PC-3 (cell line): ENCODE measurements at regions not wholly inside any gene's neighbourhood (a gene's known extent, or its start where the extent isn't known, plus 50 kb on each side); places are given as distances from the start of the nearest gene placed in this dataset.
A peak's percentile ranks its signal among the peaks of the same experiment; 100 is the strongest.

Experiments
- ATAC-seq: fragments of 200-7000 bp; cut with Tn5 transposase; 2 replicates; pipeline ENCODE4 v1.9.1; 2020; ENCODE audit warnings: mild to moderate bottlenecking, moderate library complexity
- BruUV-seq: library from RNA; stranded (reverse); fragments of 400-500 nt; replicated peaks from 2 replicates; lab custom pipeline; 2021; lab: Mats Ljungman, UMichigan
- CTCF ChIA-PET: fragments of 300-600 bp; sonication (Branson Sonifier 250); formaldehyde crosslinking; loops from one replicate; lab custom pipeline; 2022; ENCODE audit warnings: antibody characterized with exemption; lab: Charles Lee
- POLR2A ChIA-PET: fragments of 300-600 bp; sonication (Branson Sonifier 250); formaldehyde crosslinking; loops from one replicate; lab custom pipeline; 2022; ENCODE audit warnings: antibody characterized with exemption; ENCODE audit not compliant: unreplicated experiment; lab: Charles Lee
- DNase-seq: peaks from one replicate; pipeline ENCODE4 v3.0.0-alpha.2; 2015
- H2AFZ ChIP-seq: fragments of 300-600 bp; sonication (generic); 2 replicates; pipeline ENCODE4 v1.6.0; 2016; ENCODE audit warnings: antibody characterized with exemption, low read length
- H3F3A ChIP-seq: fragments of 300-600 bp; sonication (generic); one replicate; pipeline ENCODE4 v1.6.0; 2017; ENCODE audit warnings: antibody characterized with exemption, low read length, control low read depth, mild to moderate bottlenecking; ENCODE audit not compliant: unreplicated experiment
- H3K27ac ChIP-seq: fragments of 300-600 bp; sonication (generic); 2 replicates; pipeline ENCODE4 v1.5.1; 2016; ENCODE audit warnings: mild to moderate bottlenecking, low read length
- H3K27me3 ChIP-seq: fragments of 300-600 bp; sonication (generic); 2 replicates; pipeline ENCODE4 v1.6.1; 2016; ENCODE audit warnings: low read length, mixed read lengths
- H3K36me3 ChIP-seq: fragments of 300-600 bp; sonication (generic); 2 replicates; pipeline ENCODE4 v1.6.1; 2016; ENCODE audit warnings: low read depth, mixed run types, low read length, mixed read lengths
- H3K4me1 ChIP-seq: fragments of 300-600 bp; sonication (generic); 2 replicates; pipeline ENCODE4 v1.5.1; 2016; ENCODE audit warnings: low read length; ENCODE audit not compliant: insufficient read depth
- H3K4me2 ChIP-seq: fragments of 300-600 bp; sonication (generic); 2 replicates; pipeline ENCODE4 v1.6.0; 2016; ENCODE audit warnings: low read length
- H3K4me3 ChIP-seq: fragments of 300-600 bp; sonication (generic); 2 replicates; pipeline ENCODE4 v1.5.1; 2016; ENCODE audit warnings: mild to moderate bottlenecking, low read length, mixed read lengths
- H3K79me2 ChIP-seq: fragments of 300-600 bp; sonication (generic); 2 replicates; pipeline ENCODE4 v1.6.1; 2017; ENCODE audit warnings: low read length, mixed read lengths
- H3K9ac ChIP-seq: fragments of 300-600 bp; sonication (generic); 2 replicates; pipeline ENCODE4 v1.6.0; 2016; ENCODE audit warnings: mild to moderate bottlenecking, low read length
- H3K9me2 ChIP-seq: fragments of 300-600 bp; sonication (generic); replicated peaks from 2 replicates; pipeline ENCODE4 v1.6.1; 2016; ENCODE audit warnings: mixed run types, low read length, mixed read lengths
- H3K9me3 ChIP-seq: fragments of 300-600 bp; sonication (generic); 2 replicates; pipeline ENCODE4 v1.6.1; 2016; ENCODE audit warnings: low read length, mixed read lengths
- H4K20me1 ChIP-seq: fragments of 300-600 bp; sonication (generic); 2 replicates; pipeline ENCODE4 v1.6.1; 2016; ENCODE audit warnings: low read length, mixed read lengths
- CTCF ChIP-seq: fragments of 300-600 bp; sonication (generic); conservative IDR thresholded peaks from 2 replicates; pipeline ENCODE4 v1.5.1; 2017; ENCODE audit warnings: antibody characterized with exemption, low read depth, mild to moderate bottlenecking, low read length
- EZH2 ChIP-seq: fragments of 300-600 bp; sonication (generic); IDR thresholded peaks from one replicate; pipeline ENCODE4 v1.6.1; 2017; ENCODE audit warnings: antibody characterized with exemption, mild to moderate bottlenecking, low read length; ENCODE audit not compliant: unreplicated experiment
- EZH2phosphoT487 ChIP-seq: fragments of 300-600 bp; sonication (generic); IDR thresholded peaks from 2 replicates; pipeline ENCODE4 v1.6.1; 2018; ENCODE audit warnings: mild to moderate bottlenecking, antibody characterized with exemption, low read length, borderline replicate concordance
- intact Hi-C: fragments of 100-400 bp; cut with micrococcal nuclease; formaldehyde crosslinking; loops from 2 replicates; pipeline ENCODE4 v1.9.0; 2023

- intact Hi-C loops = loop anchor here (1.0 kb wide), 1 partner anchor 18 kb away; no protein-coding TSS in a partner anchor
- BruUV-seq = no TSS peak
- Histone ChIP-seq H3K4me2 (peak overlapping the region; percentile 26), H3K36me3 (no peaks in the 10 kb centered on the region), H3K27ac (peak overlapping the region; percentile 73), H3K4me1 (peaks cover 30% of the 10 kb centered on the region), H3F3A (no peaks in the 10 kb centered on the region), H4K20me1 (no peaks in the 10 kb centered on the region), H3K4me3 (no peak overlapping the region), H3K9me2 (no peaks in the 10 kb centered on the region), H3K79me2 (no peaks in the 10 kb centered on the region), H3K27me3 (no peaks in the 10 kb centered on the region), H2AFZ (no peak overlapping the region), H3K9ac (no peak overlapping the region), H3K9me3 (no peaks in the 10 kb centered on the region)
- ChIA-PET CTCF (no interaction called here), POLR2A (no interaction called here)
- DNase-seq (peak; percentile 91), ATAC-seq (peak; percentile 96)
- TF ChIP-seq EZH2phosphoT487 (no peak), EZH2 (no peak), CTCF (no peak)
Observed at GRCh38 chr14:28303248-28303647, 463.3 kb upstream of the FOXG1 start.

GRCh38 chr14:28305938-28306337 lies 460.6 kb upstream of the FOXG1 start:
- Histone ChIP-seq H3K27ac (no peak overlapping the region), H2AFZ (no peak overlapping the region), H3F3A (no peaks in the 10 kb centered on the region), H3K4me3 (no peak overlapping the region), H3K9me3 (no peaks in the 10 kb centered on the region), H3K4me1 (peaks cover 41% of the 10 kb centered on the region), H3K36me3 (no peaks in the 10 kb centered on the region), H4K20me1 (no peaks in the 10 kb centered on the region), H3K79me2 (no peaks in the 10 kb centered on the region), H3K4me2 (no peak overlapping the region), H3K27me3 (no peaks in the 10 kb centered on the region), H3K9me2 (no peaks in the 10 kb centered on the region), H3K9ac (no peak overlapping the region)
- intact Hi-C loops = no loop called here
- CTCF ChIA-PET = no interaction called here
- TF ChIP-seq EZH2 = no peak
- ATAC-seq (no peak), DNase-seq (no peak)
- BruUV-seq = no TSS peak
- POLR2A ChIA-PET = no interaction called here

- H3K4me2 ChIP-seq = no peak overlapping the region
- H3F3A ChIP-seq = no peaks in the 10 kb centered on the region
- no peak overlapping the region for H3K9ac ChIP-seq
- H3K27me3 ChIP-seq = no peaks in the 10 kb centered on the region
- H4K20me1 ChIP-seq = no peaks in the 10 kb centered on the region
- H3K36me3 ChIP-seq = no peaks in the 10 kb centered on the region
- ChIA-PET CTCF (no interaction called here), POLR2A (no interaction called here)
- BruUV-seq = no TSS peak
- DNase-seq = no peak
- no peak overlapping the region for H3K4me3 ChIP-seq
- H3K9me2 ChIP-seq = no peaks in the 10 kb centered on the region
- H3K27ac ChIP-seq = no peak overlapping the region
- intact Hi-C loops = no loop called here
- no peak overlapping the region for H2AFZ ChIP-seq
- H3K9me3 ChIP-seq = no peaks in the 10 kb centered on the region
- TF ChIP-seq EZH2phosphoT487 (no peak), CTCF (no peak), EZH2 (no peak)
- no peaks in the 10 kb centered on the region for H3K79me2 ChIP-seq
- peaks cover 38% of the 10 kb centered on the region for H3K4me1 ChIP-seq
- no peak for ATAC-seq
Observed at GRCh38 chr14:28307506-28307905, 459.1 kb upstream of the FOXG1 start.
